GM18520 (cell line): ENCODE measurements at regions not wholly inside any gene's neighbourhood (a gene's known extent, or its start where the extent isn't known, plus 50 kb on each side); places are given as distances from the start of the nearest gene placed in this dataset.

Experiments used
- ATAC-seq: cut with Tn5 transposase; IDR thresholded peaks from one replicate; pipeline ENCODE4 v1.9.1; 2021; ENCODE audit not compliant: unreplicated experiment

- no peak for ATAC-seq
Measured at GRCh38 chr13:34515201-34515600, 426.9 kb upstream of the NBEA start.

- no peak for ATAC-seq
Measured at GRCh38 chr13:34521171-34521570, 420.9 kb upstream of the NBEA start.

- ATAC-seq, result no peak
Measured at GRCh38 chr13:34522808-34523207, 419.3 kb upstream of the NBEA start.

- no peak for ATAC-seq
Measured at GRCh38 chr13:34523406-34523805, 418.7 kb upstream of the NBEA start.

- ATAC-seq, result no peak
Measured at GRCh38 chr13:34533941-34534340, 408.1 kb upstream of the NBEA start.

GRCh38 chr13:34542321-34542720, 399.7 kb upstream of the NBEA start:
- no peak for ATAC-seq

- ATAC-seq, result no peak
Measured at GRCh38 chr13:34543836-34544235, 398.2 kb upstream of the NBEA start.

GRCh38 chr13:34545461-34545860, 396.6 kb upstream of the NBEA start:
- no peak for ATAC-seq

- ATAC-seq, result no peak
Measured at GRCh38 chr13:34546344-34547250, 395.5 kb upstream of the NBEA start.

- no peak for ATAC-seq
Measured at GRCh38 chr13:34547929-34548328, 394.1 kb upstream of the NBEA start.

GRCh38 chr13:34553376-34553775, 388.7 kb upstream of the NBEA start:
- no peak for ATAC-seq

GRCh38 chr13:34555988-34556387, 386.1 kb upstream of the NBEA start:
- ATAC-seq, result no peak

- ATAC-seq, result no peak
Measured at GRCh38 chr13:34561033-34561432, 381.0 kb upstream of the NBEA start.

GRCh38 chr13:34567597-34567996, 374.5 kb upstream of the NBEA start:
- ATAC-seq, result no peak

- no peak for ATAC-seq
Measured at GRCh38 chr13:34570698-34571353, 371.2 kb upstream of the NBEA start.

GRCh38 chr13:34571716-34572115, 370.4 kb upstream of the NBEA start:
- no peak for ATAC-seq

- no peak for ATAC-seq
Measured at GRCh38 chr13:34577051-34577450, 365.0 kb upstream of the NBEA start.

- no peak for ATAC-seq
Measured at GRCh38 chr13:34578471-34578870, 363.6 kb upstream of the NBEA start.

- no peak for ATAC-seq
Measured at GRCh38 chr13:34578917-34579316, 363.2 kb upstream of the NBEA start.

GRCh38 chr13:34583181-34583580, 358.9 kb upstream of the NBEA start:
- no peak for ATAC-seq

- ATAC-seq, result no peak
Measured at GRCh38 chr13:34587576-34587975, 354.5 kb upstream of the NBEA start.

- no peak for ATAC-seq
Measured at GRCh38 chr13:34588362-34588761, 353.7 kb upstream of the NBEA start.
